Progenitor cell of endocrine pancreas (in vitro differentiated cells): ENCODE measurements at regions not wholly inside any gene's neighbourhood (a gene's known extent, or its start where the extent isn't known, plus 50 kb on each side); places are given as distances from the start of the nearest gene placed in this dataset.

Source experiments
- DNase-seq: peaks from one replicate; pipeline ENCODE4 v3.0.0; 2021; ENCODE audit warnings: low spot score; ENCODE audit not compliant: unreplicated experiment
- H3K27ac Mint-ChIP-seq: 2 replicates; pipeline ENCODE4 v1.8.0; 2021; ENCODE audit warnings: mild to moderate bottlenecking, moderate library complexity, mixed read lengths
- H3K27me3 Mint-ChIP-seq: 2 replicates; pipeline ENCODE4 v1.8.0; 2021; ENCODE audit warnings: mixed read lengths
- H3K36me3 Mint-ChIP-seq: 2 replicates; pipeline ENCODE4 v1.8.0; 2022; ENCODE audit warnings: mixed read lengths; ENCODE audit not compliant: insufficient read depth
- H3K4me1 Mint-ChIP-seq: 2 replicates; pipeline ENCODE4 v1.8.0; 2021; ENCODE audit warnings: low read depth, mixed read lengths
- H3K4me3 Mint-ChIP-seq: 2 replicates; pipeline ENCODE4 v1.8.0; 2021; ENCODE audit warnings: low read depth, mild to moderate bottlenecking, moderate library complexity, mixed read lengths
- H3K9me3 Mint-ChIP-seq: 2 replicates; pipeline ENCODE4 v1.8.0; 2021; ENCODE audit warnings: low read depth, mixed read lengths
- TF ChIP-seq, protein P1 (sequence below): fragments of 200-600 bp; sonication (generic); IDR thresholded peaks from one replicate; pipeline ENCODE4 v1.5.0; 2021; ENCODE audit warnings: antibody characterized with exemption, mild to moderate bottlenecking; ENCODE audit not compliant: unreplicated experiment

DNA sequence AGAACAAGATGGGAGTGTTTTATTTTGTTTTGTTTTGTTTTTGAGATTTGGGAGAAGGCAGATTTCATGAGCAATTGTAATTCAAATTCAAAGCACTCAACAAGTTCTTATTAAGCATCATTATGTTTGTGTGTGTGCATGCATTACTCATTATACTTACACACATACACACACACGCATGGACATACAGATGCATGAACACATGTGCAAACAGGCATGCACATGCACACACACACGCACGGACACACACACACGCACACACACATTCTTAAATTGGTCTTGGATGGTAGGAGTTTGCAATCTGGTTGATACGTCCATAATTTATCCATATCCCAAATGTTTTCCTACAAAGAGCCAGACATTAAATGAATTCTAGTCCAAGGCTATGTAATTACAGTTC is 702.8 kb downstream of the INHBA start:
- no peak for DNase-seq
- Mint-ChIP-seq H3K9me3 (peaks cover 4% of the 10 kb centered on the region), H3K27ac (no peak overlapping the region), H3K4me1 (peaks cover 1% of the 10 kb centered on the region), H3K4me3 (no peak overlapping the region), H3K27me3 (peaks cover 4% of the 10 kb centered on the region), H3K36me3 (no peaks in the 10 kb centered on the region)
- TF ChIP-seq, protein P1, sequence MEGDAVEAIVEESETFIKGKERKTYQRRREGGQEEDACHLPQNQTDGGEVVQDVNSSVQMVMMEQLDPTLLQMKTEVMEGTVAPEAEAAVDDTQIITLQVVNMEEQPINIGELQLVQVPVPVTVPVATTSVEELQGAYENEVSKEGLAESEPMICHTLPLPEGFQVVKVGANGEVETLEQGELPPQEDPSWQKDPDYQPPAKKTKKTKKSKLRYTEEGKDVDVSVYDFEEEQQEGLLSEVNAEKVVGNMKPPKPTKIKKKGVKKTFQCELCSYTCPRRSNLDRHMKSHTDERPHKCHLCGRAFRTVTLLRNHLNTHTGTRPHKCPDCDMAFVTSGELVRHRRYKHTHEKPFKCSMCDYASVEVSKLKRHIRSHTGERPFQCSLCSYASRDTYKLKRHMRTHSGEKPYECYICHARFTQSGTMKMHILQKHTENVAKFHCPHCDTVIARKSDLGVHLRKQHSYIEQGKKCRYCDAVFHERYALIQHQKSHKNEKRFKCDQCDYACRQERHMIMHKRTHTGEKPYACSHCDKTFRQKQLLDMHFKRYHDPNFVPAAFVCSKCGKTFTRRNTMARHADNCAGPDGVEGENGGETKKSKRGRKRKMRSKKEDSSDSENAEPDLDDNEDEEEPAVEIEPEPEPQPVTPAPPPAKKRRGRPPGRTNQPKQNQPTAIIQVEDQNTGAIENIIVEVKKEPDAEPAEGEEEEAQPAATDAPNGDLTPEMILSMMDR, result no peak

DNA sequence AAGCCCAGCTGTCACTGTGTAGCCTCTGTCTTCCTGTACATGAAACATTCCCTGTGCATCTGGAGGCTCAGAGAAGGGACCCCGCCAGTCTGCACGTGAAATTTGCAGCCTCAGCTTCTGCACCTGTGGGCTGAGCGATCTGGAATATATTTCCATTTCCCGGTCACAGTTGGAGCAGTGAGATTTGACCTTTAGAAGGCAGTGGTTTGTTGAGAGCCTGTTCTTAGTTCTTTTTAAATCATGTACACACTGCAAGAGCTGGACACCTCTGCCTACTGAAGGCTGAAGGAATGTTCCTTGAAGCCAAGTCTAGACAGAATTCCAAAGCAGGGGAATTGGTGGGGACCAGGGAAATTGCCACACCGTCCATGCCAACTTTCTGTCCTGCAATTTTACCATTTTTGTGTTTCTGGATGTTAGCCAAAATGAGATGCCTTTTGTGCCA is 706.6 kb downstream of the INHBA start:
- no peak overlapping the region for H3K4me3 Mint-ChIP-seq
- H3K9me3 Mint-ChIP-seq, result peaks cover 3% of the 10 kb centered on the region
- H3K36me3 Mint-ChIP-seq, result no peaks in the 10 kb centered on the region
- H3K27me3 Mint-ChIP-seq, result peaks cover 4% of the 10 kb centered on the region
- DNase-seq, result no peak
- TF ChIP-seq, protein P1, result no peak
- no peaks in the 10 kb centered on the region for H3K4me1 Mint-ChIP-seq
- no peak overlapping the region for H3K27ac Mint-ChIP-seq

DNA sequence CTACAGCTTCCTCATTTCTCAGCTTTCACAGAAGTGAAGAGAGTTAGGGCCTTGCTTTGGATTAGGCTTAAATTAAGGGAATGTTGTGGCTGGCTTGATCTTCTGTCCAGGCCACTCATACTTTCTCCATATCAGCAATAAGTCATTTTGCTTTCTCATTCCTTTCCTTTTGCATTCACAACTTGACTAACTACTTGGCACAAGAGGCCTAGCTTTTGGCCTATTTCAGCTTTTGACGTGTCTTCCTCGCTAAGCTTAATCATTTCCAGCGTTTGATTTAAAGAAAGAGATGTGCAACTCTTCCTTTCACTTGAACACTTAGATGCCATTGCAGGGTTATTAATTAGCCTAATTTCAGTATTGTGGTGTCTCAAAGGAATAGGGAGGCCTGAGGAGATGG is 712.0 kb downstream of the INHBA start:
- no peak for DNase-seq
- Mint-ChIP-seq H3K4me3 (no peak overlapping the region), H3K36me3 (no peaks in the 10 kb centered on the region), H3K4me1 (peaks cover 7% of the 10 kb centered on the region), H3K27ac (no peak overlapping the region), H3K9me3 (no peaks in the 10 kb centered on the region), H3K27me3 (no peaks in the 10 kb centered on the region)
- TF ChIP-seq, protein P1, result no peak

DNA sequence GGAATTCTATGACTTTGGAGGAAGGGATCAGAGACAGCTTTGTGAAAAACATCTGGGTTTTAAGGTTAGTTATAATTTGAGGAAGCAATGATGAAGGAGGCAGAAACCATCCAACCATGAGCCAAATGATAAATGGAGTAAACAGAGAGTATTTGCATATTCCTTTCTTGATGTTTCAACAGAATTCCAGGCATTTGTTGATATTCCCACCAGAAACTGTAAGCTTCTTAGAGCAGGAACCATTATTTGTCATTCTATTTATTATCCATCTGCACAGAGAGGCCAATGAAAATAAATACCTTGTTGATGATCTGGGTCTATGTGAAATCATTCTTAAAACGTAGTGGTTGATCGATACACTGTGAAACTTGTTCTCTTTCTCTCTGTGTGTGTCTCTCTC is 715.3 kb downstream of the INHBA start:
- H3K4me3 Mint-ChIP-seq, result no peak overlapping the region
- H3K27me3 Mint-ChIP-seq, result no peaks in the 10 kb centered on the region
- DNase-seq, result no peak
- H3K27ac Mint-ChIP-seq, result no peak overlapping the region
- peaks cover 7% of the 10 kb centered on the region for H3K4me1 Mint-ChIP-seq
- H3K36me3 Mint-ChIP-seq, result no peaks in the 10 kb centered on the region
- no peaks in the 10 kb centered on the region for H3K9me3 Mint-ChIP-seq
- TF ChIP-seq, protein P1, result no peak

DNA sequence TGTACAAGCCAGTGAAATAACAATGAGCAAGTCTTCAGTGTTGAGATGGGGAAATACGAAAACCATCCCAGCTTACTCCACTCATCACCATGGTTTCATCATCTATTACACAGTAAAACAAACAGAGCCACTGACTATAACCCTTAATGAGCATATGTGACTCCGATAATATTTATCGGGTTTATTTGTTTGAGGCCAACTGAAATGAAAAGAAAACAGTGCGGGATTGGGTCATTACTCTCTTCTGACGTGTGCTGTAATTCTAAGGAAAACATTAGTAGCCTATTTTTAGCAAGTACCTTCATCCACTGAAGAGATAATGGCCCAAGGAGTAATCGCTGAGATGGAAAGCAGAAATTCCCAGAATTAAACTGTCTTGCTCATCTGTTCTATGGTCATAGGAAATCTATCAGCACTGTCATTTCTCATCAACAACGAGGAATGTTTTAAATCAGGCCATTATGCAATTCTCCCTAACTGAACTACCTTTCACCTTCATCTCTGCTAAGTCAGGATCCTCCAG is 716.5 kb downstream of the INHBA start:
- Mint-ChIP-seq H3K9me3 (no peaks in the 10 kb centered on the region), H3K27me3 (no peaks in the 10 kb centered on the region), H3K4me3 (no peak overlapping the region), H3K4me1 (peaks cover 7% of the 10 kb centered on the region), H3K27ac (no peak overlapping the region), H3K36me3 (no peaks in the 10 kb centered on the region)
- TF ChIP-seq, protein P1, result no peak
- no peak for DNase-seq
